Tibial artery (tissue), 4 donors: ENCODE measurements at regions not wholly inside any gene's neighbourhood (a gene's known extent, or its start where the extent isn't known, plus 50 kb on each side); places are given as distances from the start of the nearest gene placed in this dataset.

ENCODE experiments used
- DNase-seq, 2 donors: peaks; one replicate each; pipeline ENCODE4 v3.0.0-alpha.2; 2019
- H3K27ac ChIP-seq, 2 donors: fragments of 200-600 bp; sonication (generic) in 1 of 2; 1 replicate in 1 of 2; 2 replicates in 1 of 2; pipeline ENCODE4 v1.5.1; 2018 to 2019; ENCODE audit warnings: mild to moderate bottlenecking in 1 of 2
- H3K27me3 ChIP-seq, 2 donors: fragments of 200-600 bp; sonication (generic) in 1 of 2; one replicate each; pipeline versions ENCODE4 v1.5.1 to v1.6.0; 2016 to 2019
- H3K36me3 ChIP-seq, 3 donors: fragments of 200-600 bp; sonication (generic) in 2 of 3; one replicate each; pipeline ENCODE4 v1.5.1; 2016 to 2019; ENCODE audit warnings: mild to moderate bottlenecking in 2 of 3
- H3K4me1 ChIP-seq, 4 donors: fragments of 200-600 bp; sonication (generic) in 2 of 4; 1 replicate in 3 of 4; 2 replicates in 1 of 4; pipeline ENCODE4 v1.5.1; 2016 to 2019
- H3K4me3 ChIP-seq, 2 donors: fragments of 200-600 bp; sonication (generic) in 1 of 2; 1 replicate in 1 of 2; 2 replicates in 1 of 2; pipeline ENCODE4 v1.5.1; 2018 to 2019; ENCODE audit warnings: mild to moderate bottlenecking in 2 of 2
- H3K9me3 ChIP-seq, 3 donors: fragments of 200-600 bp; sonication (generic) in 1 of 3; one replicate each; pipeline ENCODE4 v1.5.1; 2016 to 2019
- intact Hi-C: fragments of 100-400 bp; cut with DNase I; formaldehyde crosslinking; loops from one replicate; pipeline ENCODE4 v1.15.0; 2023; ENCODE audit warnings: low total_unique reads
- TF ChIP-seq, protein P1 (sequence below), 2 experiments: fragments of 200-600 bp in 1 of 2; fragments of 450-650 bp in 1 of 2; IDR thresholded peaks; one replicate each; pipeline ENCODE4 v1.5.1; 2017 to 2019; ENCODE audit warnings: antibody characterized with exemption in 2 of 2, mild to moderate bottlenecking in 1 of 2, moderate library complexity in 1 of 2

- Histone ChIP-seq H3K36me3 (no peaks in the 10 kb centered on the region), H3K27me3 (peaks cover 0 to 2% of the 10 kb centered on the region in 2 donors), H3K27ac (no peak overlapping the region), H3K4me3 (no peak overlapping the region), H3K4me1 (peaks cover 0 to 21% (median 9%) of the 10 kb centered on the region in 4 donors), H3K9me3 (no peaks in the 10 kb centered on the region)
- peak in 1 of 2 donors; percentile 24 for DNase-seq
- TF ChIP-seq, protein P1, sequence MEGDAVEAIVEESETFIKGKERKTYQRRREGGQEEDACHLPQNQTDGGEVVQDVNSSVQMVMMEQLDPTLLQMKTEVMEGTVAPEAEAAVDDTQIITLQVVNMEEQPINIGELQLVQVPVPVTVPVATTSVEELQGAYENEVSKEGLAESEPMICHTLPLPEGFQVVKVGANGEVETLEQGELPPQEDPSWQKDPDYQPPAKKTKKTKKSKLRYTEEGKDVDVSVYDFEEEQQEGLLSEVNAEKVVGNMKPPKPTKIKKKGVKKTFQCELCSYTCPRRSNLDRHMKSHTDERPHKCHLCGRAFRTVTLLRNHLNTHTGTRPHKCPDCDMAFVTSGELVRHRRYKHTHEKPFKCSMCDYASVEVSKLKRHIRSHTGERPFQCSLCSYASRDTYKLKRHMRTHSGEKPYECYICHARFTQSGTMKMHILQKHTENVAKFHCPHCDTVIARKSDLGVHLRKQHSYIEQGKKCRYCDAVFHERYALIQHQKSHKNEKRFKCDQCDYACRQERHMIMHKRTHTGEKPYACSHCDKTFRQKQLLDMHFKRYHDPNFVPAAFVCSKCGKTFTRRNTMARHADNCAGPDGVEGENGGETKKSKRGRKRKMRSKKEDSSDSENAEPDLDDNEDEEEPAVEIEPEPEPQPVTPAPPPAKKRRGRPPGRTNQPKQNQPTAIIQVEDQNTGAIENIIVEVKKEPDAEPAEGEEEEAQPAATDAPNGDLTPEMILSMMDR (IDR thresholded peaks at IDR 0.05): no peak
- intact Hi-C loops: no loop called here
Measured at GRCh38 chr17:77687921-77688320, 270.6 kb upstream of the TNRC6C start.

- Histone ChIP-seq H3K4me3 (no peak overlapping the region), H3K4me1 (peaks cover 0 to 21% (median 9%) of the 10 kb centered on the region in 4 donors), H3K9me3 (no peaks in the 10 kb centered on the region), H3K36me3 (no peaks in the 10 kb centered on the region), H3K27ac (no peak overlapping the region), H3K27me3 (peaks cover 0 to 2% of the 10 kb centered on the region in 2 donors)
- peak in 1 of 2 donors; percentile 28 for DNase-seq
- TF ChIP-seq, protein P1 (IDR thresholded peaks at IDR 0.05): no peak
- intact Hi-C loops: no loop called here
Measured at GRCh38 chr17:77688369-77688768, 270.1 kb upstream of the TNRC6C start.

- Histone ChIP-seq H3K27me3 (peaks cover 0 to 3% of the 10 kb centered on the region in 2 donors), H3K4me1 (peaks cover 0 to 21% (median 9%) of the 10 kb centered on the region in 4 donors), H3K27ac (no peak overlapping the region), H3K9me3 (no peaks in the 10 kb centered on the region), H3K4me3 (peak overlapping the region; percentile 13 to 14), H3K36me3 (no peaks in the 10 kb centered on the region)
- TF ChIP-seq, protein P1 (IDR thresholded peaks at IDR 0.05): no peak
- intact Hi-C loops: no loop called here
- peak in 1 of 2 donors; percentile 59 for DNase-seq
Measured at GRCh38 chr17:77690271-77691161, 268.0 kb upstream of the TNRC6C start.

DNA sequence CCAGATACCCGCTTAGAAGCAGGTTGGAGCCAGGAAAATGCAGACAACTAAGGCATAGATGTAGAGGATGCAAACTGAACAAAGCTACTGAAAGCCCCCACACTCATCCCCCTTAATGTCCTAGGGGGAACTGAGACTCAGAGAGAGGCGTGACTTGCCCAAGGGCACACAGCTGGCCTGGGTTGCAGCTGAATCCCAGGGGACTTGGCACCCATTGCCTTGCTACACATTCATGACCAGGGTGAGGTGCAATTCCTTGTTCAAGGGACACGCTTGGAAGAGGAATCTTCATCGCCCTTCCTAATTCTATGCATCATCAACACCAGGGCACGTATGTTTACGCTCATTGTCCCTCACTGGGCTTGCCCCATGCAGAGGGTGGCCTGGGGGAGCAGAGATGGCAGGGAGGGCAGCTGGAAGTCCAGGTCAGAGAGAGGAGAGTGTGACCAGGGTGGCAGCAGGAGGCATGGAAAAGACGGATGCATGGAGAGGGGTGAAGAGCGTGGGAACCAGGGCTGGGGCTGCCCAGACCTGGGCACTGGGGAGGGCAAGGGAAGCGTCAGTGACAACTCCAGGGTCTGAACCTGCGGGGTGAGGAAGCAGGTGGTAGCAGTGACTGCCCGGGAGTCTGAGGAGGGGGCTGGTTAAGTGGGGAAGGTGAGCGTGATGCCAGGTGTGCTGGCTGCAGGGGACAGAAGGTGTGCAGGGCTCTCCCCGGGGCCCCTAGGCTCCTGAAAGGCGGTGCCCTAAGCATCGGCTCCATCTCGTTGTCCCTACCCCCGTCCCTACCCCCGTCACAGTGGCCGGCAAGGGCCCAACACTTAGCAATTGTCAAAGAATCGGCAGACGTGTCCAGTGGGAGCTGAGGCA lies 267.1 kb upstream of the TNRC6C start:
- no peaks in the 10 kb centered on the region for H3K36me3 ChIP-seq
- peak in 1 of 2 donors; percentile 60 for DNase-seq
- H3K4me1 ChIP-seq: peaks cover 0 to 21% (median 9%) of the 10 kb centered on the region in 4 donors
- no peak overlapping the region for H3K27ac ChIP-seq
- TF ChIP-seq, protein P1 (IDR thresholded peaks at IDR 0.05): no peak
- peaks cover 0 to 7% of the 10 kb centered on the region in 2 donors for H3K27me3 ChIP-seq
- no peak overlapping the region for H3K4me3 ChIP-seq
- H3K9me3 ChIP-seq: no peaks in the 10 kb centered on the region
- intact Hi-C loops: no loop called here

DNA sequence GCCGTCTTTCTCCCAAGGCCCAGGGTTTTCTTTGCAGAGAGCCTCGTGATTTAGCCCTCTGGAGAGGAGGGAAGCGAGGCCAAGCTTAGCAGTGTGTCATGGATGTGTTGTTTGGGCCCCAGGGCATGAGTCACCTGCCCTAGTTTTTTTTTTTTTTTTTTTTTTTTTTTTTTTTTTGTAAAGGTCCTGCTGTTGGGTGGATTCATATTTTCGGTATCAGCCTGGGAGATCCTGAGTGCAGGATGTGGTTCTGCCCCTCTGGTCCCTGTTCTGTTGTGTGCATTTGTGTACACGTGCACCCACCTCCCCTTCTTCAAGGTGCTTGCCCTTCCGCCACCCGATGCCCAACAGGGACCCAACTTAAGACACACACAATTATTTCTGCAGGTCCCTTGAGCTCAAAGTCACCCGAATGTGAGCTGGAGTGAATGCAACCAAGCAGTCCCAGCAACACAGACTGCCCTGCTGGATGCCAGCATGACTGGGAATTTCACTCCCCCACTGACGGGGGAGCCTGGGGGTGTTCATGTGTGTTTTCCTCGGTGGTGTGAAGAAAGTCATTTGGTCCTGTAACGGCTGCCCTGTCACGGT lies 265.8 kb upstream of the TNRC6C start:
- peaks cover 0 to 21% (median 9%) of the 10 kb centered on the region in 4 donors for H3K4me1 ChIP-seq
- H3K4me3 ChIP-seq: no peak overlapping the region
- no peak overlapping the region for H3K27ac ChIP-seq
- intact Hi-C loops: no loop called here
- no peaks in the 10 kb centered on the region for H3K36me3 ChIP-seq
- no peaks in the 10 kb centered on the region for H3K9me3 ChIP-seq
- TF ChIP-seq, protein P1 (IDR thresholded peaks at IDR 0.05): no peak
- peaks cover 0 to 7% of the 10 kb centered on the region in 2 donors for H3K27me3 ChIP-seq
- peak in 1 of 2 donors; percentile 66 for DNase-seq
